ENCODE measurements at regions not wholly inside any gene's neighbourhood (a gene's known extent, or its start where the extent isn't known, plus 50 kb on each side); places are given as distances from the start of the nearest gene placed in this dataset.
"Not testable (repeated sequence)": the region's sequence is repeated elsewhere in the genome, so short reads cannot be mapped to it uniquely, and the experiment has no call there.

- Histone ChIP-seq H3K36me3 (ENCODE audit: insufficient read depth, low read length) (no peaks in the 10 kb centered on the region), H3K4me1 (ENCODE audit: insufficient read depth, low read length) (no peaks in the 10 kb centered on the region), H3K27me3 (ENCODE audit: insufficient read depth, low read length) (no peaks in the 10 kb centered on the region), H3K27ac (ENCODE audit: low read depth, low read length) (no peak overlapping the region), H3K4me3 (ENCODE audit: low read length in 2 of 2) (no peak overlapping the region), H3K9me3 (ENCODE audit: control insufficient read depth in 1 of 2, low read length in 2 of 2) (no peaks in the 10 kb centered on the region)
- ChIA-PET POLR2A (ENCODE audit: partially characterized antibody) (no interaction called here), CTCF (ENCODE audit: partially characterized antibody) (no interaction called here)
- Mint-ChIP-seq H3K27ac (no peak overlapping the region), H3K4me1 (no peaks in the 10 kb centered on the region), H3K4me3 (no peak overlapping the region), H3K9me3 (no peaks in the 10 kb centered on the region), H3K36me3 (no peaks in the 10 kb centered on the region), H3K27me3 (peaks cover 0 to 2% of the 10 kb centered on the region in 2 donors)
- no peak for DNase-seq
- intact Hi-C loops (cut with micrococcal nuclease), result no loop called here
These were observed 206.6 kb upstream of the NREP start for GRCh38 chr5:111963555-111963954.

GRCh38 chr5:111962906-111963305 is 205.9 kb upstream of the NREP start:
- Histone ChIP-seq H3K27me3 (ENCODE audit: insufficient read depth, low read length) (no peaks in the 10 kb centered on the region), H3K4me1 (ENCODE audit: insufficient read depth, low read length) (no peaks in the 10 kb centered on the region), H3K27ac (ENCODE audit: low read depth, low read length) (no peak overlapping the region), H3K36me3 (ENCODE audit: insufficient read depth, low read length) (no peaks in the 10 kb centered on the region), H3K4me3 (ENCODE audit: low read length in 2 of 2) (no peak overlapping the region), H3K9me3 (ENCODE audit: control insufficient read depth in 1 of 2, low read length in 2 of 2) (no peaks in the 10 kb centered on the region)
- Mint-ChIP-seq H3K9me3 (no peaks in the 10 kb centered on the region), H3K27ac (no peak overlapping the region), H3K27me3 (peaks cover 0 to 2% of the 10 kb centered on the region in 2 donors), H3K4me3 (no peak overlapping the region), H3K4me1 (no peaks in the 10 kb centered on the region), H3K36me3 (no peaks in the 10 kb centered on the region)
- ChIA-PET CTCF (ENCODE audit: partially characterized antibody) (no interaction called here), POLR2A (ENCODE audit: partially characterized antibody) (no interaction called here)
- intact Hi-C loops (cut with micrococcal nuclease), result no loop called here
- DNase-seq, result no peak

- Mint-ChIP-seq H3K9me3 (no peaks in the 10 kb centered on the region), H3K4me3 (no peak overlapping the region), H3K27ac (no peak overlapping the region), H3K27me3 (peaks cover 0 to 2% of the 10 kb centered on the region in 2 donors), H3K4me1 (no peaks in the 10 kb centered on the region), H3K36me3 (no peaks in the 10 kb centered on the region)
- Histone ChIP-seq H3K27me3 (ENCODE audit: insufficient read depth, low read length) (no peaks in the 10 kb centered on the region), H3K9me3 (ENCODE audit: control insufficient read depth in 1 of 2, low read length in 2 of 2) (no peaks in the 10 kb centered on the region), H3K36me3 (ENCODE audit: insufficient read depth, low read length) (no peaks in the 10 kb centered on the region), H3K27ac (ENCODE audit: low read depth, low read length) (no peak overlapping the region), H3K4me3 (ENCODE audit: low read length in 2 of 2) (no peak overlapping the region), H3K4me1 (ENCODE audit: insufficient read depth, low read length) (no peaks in the 10 kb centered on the region)
- intact Hi-C loops (cut with micrococcal nuclease), result no loop called here
- ChIA-PET CTCF (ENCODE audit: partially characterized antibody) (interaction anchor here (1.5 kb wide), 1 partner anchor 11 kb away, joined by 3 read pairs; no protein-coding TSS in a partner anchor), POLR2A (ENCODE audit: partially characterized antibody) (no interaction called here)
- DNase-seq, result no peak
These were observed 204.9 kb upstream of the NREP start for GRCh38 chr5:111961862-111962261.

DNA sequence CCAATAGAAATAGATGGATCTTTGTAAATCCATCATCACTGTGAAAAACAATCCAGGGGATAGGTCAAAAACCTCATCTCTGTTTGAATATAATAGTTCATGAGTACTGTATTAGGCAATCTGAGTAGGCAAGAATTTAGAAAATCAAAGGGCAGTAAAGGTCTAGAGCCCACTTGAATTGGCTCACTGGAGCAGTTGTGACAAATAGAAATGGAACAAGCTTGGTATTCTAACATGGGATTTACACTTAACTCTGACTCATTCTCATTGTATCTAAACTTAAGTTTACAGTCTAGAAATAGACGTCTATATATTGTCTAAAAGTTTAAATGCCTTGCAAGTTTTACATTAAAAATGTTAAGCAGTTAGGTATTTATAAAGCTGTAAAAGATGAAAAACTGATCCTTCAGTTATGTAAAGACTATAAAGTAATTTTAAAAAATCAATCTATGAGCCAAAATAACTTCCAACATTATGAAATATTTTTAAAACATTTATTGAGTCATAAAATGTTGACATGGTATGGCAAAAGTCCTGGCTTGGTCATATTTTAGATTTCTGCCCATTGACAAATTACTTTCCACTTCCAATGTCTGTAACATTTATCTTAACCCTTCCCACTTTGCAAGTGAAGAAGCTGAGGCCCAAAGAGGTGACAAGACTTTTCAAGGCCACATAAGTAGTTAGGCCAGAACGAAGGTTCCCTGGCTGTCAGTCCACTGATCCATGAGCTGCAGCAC is 203.7 kb upstream of the NREP start:
- ChIA-PET CTCF (ENCODE audit: partially characterized antibody) (interaction anchor here (1.5 kb wide), 1 partner anchor 10 kb away, joined by 3 read pairs; no protein-coding TSS in a partner anchor), POLR2A (ENCODE audit: partially characterized antibody) (no interaction called here)
- H3K9me3 Mint-ChIP-seq, result no peaks in the 10 kb centered on the region
- H3K4me3 Mint-ChIP-seq, result no peak overlapping the region
- H3K36me3 ChIP-seq (ENCODE audit: insufficient read depth, low read length), result no peaks in the 10 kb centered on the region
- no peaks in the 10 kb centered on the region for H3K9me3 ChIP-seq (ENCODE audit: control insufficient read depth in 1 of 2, low read length in 2 of 2)
- H3K27ac ChIP-seq (ENCODE audit: low read depth, low read length), result no peak overlapping the region
- H3K4me3 ChIP-seq (ENCODE audit: low read length in 2 of 2), result no peak overlapping the region
- intact Hi-C loops (cut with micrococcal nuclease), result no loop called here
- no peak overlapping the region for H3K27ac Mint-ChIP-seq
- H3K4me1 Mint-ChIP-seq, result no peaks in the 10 kb centered on the region
- DNase-seq, result no peak
- no peaks in the 10 kb centered on the region for H3K27me3 ChIP-seq (ENCODE audit: insufficient read depth, low read length)
- no peaks in the 10 kb centered on the region for H3K36me3 Mint-ChIP-seq
- H3K27me3 Mint-ChIP-seq, result peaks cover 0 to 2% of the 10 kb centered on the region in 2 donors
- H3K4me1 ChIP-seq (ENCODE audit: insufficient read depth, low read length), result no peaks in the 10 kb centered on the region

- Mint-ChIP-seq H3K9me3 (no peaks in the 10 kb centered on the region), H3K36me3 (no peaks in the 10 kb centered on the region), H3K4me3 (no peak overlapping the region), H3K4me1 (no peaks in the 10 kb centered on the region), H3K27ac (no peak overlapping the region), H3K27me3 (peaks cover 0 to 2% of the 10 kb centered on the region in 2 donors)
- intact Hi-C loops (cut with micrococcal nuclease), result no loop called here
- H3K9me3 ChIP-seq (ENCODE audit: control insufficient read depth in 1 of 2, low read length in 2 of 2), result no peaks in the 10 kb centered on the region
- H3K4me3 ChIP-seq (ENCODE audit: low read length in 2 of 2), result no peak overlapping the region
- no peaks in the 10 kb centered on the region for H3K36me3 ChIP-seq (ENCODE audit: insufficient read depth, low read length)
- no peak for DNase-seq
- no peaks in the 10 kb centered on the region for H3K27me3 ChIP-seq (ENCODE audit: insufficient read depth, low read length)
- ChIA-PET POLR2A (ENCODE audit: partially characterized antibody) (no interaction called here), CTCF (ENCODE audit: partially characterized antibody) (no interaction called here)
- no peak overlapping the region for H3K27ac ChIP-seq (ENCODE audit: low read depth, low read length)
- H3K4me1 ChIP-seq (ENCODE audit: insufficient read depth, low read length), result no peaks in the 10 kb centered on the region
These were observed 201.9 kb upstream of the NREP start for GRCh38 chr5:111958851-111959250.

DNA sequence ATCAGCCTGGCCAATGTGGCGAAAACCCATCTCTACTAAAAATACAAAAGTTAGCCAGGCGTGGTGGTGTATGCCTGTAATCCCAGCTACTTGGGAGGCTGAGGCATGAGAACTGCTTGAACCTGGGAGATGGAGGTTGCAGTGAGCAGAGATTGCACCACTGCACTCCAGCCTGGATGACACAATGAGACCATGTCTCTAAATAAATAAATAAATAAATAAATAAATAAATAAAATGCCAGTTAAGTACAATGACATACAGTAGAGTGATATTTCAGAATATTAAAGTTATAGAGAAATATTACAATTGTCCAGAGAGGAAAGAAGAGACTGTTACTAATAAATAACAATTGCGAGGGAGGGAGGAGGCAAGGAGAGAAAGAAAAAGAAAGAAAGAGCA is 199.8 kb upstream of the NREP start:
- CTCF ChIA-PET (ENCODE audit: partially characterized antibody); DNase-seq; POLR2A ChIA-PET (ENCODE audit: partially characterized antibody); H3K27me3 ChIP-seq (ENCODE audit: insufficient read depth, low read length); H3K27me3 Mint-ChIP-seq; H3K36me3 Mint-ChIP-seq; H3K27ac ChIP-seq (ENCODE audit: low read depth, low read length); H3K9me3 ChIP-seq (ENCODE audit: control insufficient read depth in 1 of 2, low read length in 2 of 2); H3K36me3 ChIP-seq (ENCODE audit: insufficient read depth, low read length); H3K4me1 ChIP-seq (ENCODE audit: insufficient read depth, low read length); H3K27ac Mint-ChIP-seq; H3K4me1 Mint-ChIP-seq; H3K4me3 Mint-ChIP-seq; H3K4me3 ChIP-seq (ENCODE audit: low read length in 2 of 2); H3K9me3 Mint-ChIP-seq; intact Hi-C loops (cut with micrococcal nuclease): not testable (repeated sequence)

- H3K9me3 Mint-ChIP-seq, result peaks cover 0 to 2% (median 0%) of the 10 kb centered on the region in 8 donors
- no peaks in the 10 kb centered on the region for H3K36me3 Mint-ChIP-seq
- no peak overlapping the region for H3K27ac Mint-ChIP-seq
- Histone ChIP-seq H3K9me3 (ENCODE audit: control insufficient read depth in 1 of 2, low read length in 2 of 2) (no peaks in the 10 kb centered on the region), H3K36me3 (ENCODE audit: insufficient read depth, low read length) (no peaks in the 10 kb centered on the region), H3K27ac (ENCODE audit: low read depth, low read length) (no peak overlapping the region), H3K27me3 (ENCODE audit: insufficient read depth, low read length) (no peaks in the 10 kb centered on the region), H3K4me3 (ENCODE audit: low read length in 2 of 2) (no peak overlapping the region), H3K4me1 (ENCODE audit: insufficient read depth, low read length) (no peaks in the 10 kb centered on the region)
- CTCF ChIA-PET (ENCODE audit: partially characterized antibody), result no interaction called here
- POLR2A ChIA-PET (ENCODE audit: partially characterized antibody), result no interaction called here
- H3K27me3 Mint-ChIP-seq, result peaks cover 1 to 3% of the 10 kb centered on the region in 2 donors
- no peak overlapping the region for H3K4me3 Mint-ChIP-seq
- H3K4me1 Mint-ChIP-seq, result no peaks in the 10 kb centered on the region
- no peak for DNase-seq
- intact Hi-C loops (cut with micrococcal nuclease), result no loop called here
These were observed 197.8 kb upstream of the NREP start for GRCh38 chr5:111954516-111955395.

Measured in CD4-positive, alpha-beta memory T cell (primary cell).